ENCODE measurements at regions not wholly inside any gene's neighbourhood (a gene's known extent, or its start where the extent isn't known, plus 50 kb on each side); places are given as distances from the start of the nearest gene placed in this dataset.

DNA sequence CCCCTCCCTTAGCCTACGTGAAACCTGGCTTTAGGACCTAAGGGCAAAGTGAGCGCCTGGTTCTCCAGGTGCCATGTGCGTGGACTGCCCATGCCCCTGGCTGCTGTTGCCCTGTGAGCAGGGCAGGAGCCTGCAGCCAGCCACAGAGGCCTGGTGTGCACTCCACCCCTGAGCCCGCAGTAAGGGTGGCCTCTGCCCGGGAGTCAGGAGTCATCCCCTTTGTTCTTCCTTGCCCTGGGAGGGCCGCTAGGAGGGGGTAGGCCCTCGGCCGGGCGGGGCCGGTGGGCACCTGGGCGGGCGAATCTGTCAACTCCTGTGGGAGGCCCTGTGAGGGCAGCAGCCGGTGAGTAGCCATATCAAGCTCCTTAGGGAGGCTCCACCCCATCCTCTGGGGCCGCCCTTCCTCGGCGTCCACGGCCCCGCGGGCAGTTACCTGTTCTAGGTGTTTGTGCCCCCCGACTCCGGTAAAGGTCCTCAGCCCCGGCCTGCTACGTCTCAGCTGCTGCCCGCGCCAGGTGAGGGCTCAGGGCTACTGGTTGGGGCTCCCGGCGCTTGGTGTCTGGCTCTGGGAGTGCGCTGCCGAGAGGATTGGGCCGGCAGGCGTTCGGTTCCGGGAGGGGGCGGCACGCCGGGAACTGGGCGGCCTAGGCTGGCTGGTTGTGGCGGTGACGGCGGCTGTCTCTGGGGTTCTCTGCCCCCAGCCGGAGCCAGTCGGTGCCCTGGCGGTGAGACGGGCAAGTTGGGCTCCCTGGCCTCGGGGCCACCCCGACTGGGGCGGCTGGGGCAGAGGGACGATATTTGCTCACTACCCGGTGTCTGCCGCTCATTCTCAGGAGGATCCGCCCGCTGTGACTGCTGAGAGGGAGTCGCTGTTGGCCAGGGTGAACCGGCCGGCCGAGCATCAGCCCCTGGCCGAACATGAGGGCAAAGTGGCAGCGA lies 1060.2 kb downstream of the TECRL start:
- intact Hi-C loops (cut with micrococcal nuclease; ENCODE audit: unreplicated experiment), result no loop called here
- CTCF ChIA-PET, result interaction anchor here (1.5 kb wide), 1 partner anchor 214 kb away, joined by 5 read pairs; no protein-coding TSS in a partner anchor
- Histone ChIP-seq H2AFZ (ENCODE audit: control insufficient read depth, low read depth, low read length) (no peak overlapping the region), H3K9ac (ENCODE audit: control insufficient read depth, insufficient read depth, low read length) (no peak overlapping the region), H4K20me1 (ENCODE audit: control insufficient read depth, insufficient read depth) (no peaks in the 10 kb centered on the region), H3K27ac (ENCODE audit: control insufficient read depth, insufficient read depth) (no peak overlapping the region), H3K4me1 (ENCODE audit: control insufficient read depth, insufficient read depth, low read length) (no peaks in the 10 kb centered on the region), H3K4me2 (ENCODE audit: control insufficient read depth, insufficient read depth) (no peak overlapping the region), H3K9me3 (replicated peaks; ENCODE audit: control insufficient read depth, insufficient read depth, low read length) (no peaks in the 10 kb centered on the region; the same call in 1 of the 3 replicates), H3K27me3 (replicated peaks in 1 of 2; ENCODE audit: control insufficient read depth in 2 of 2, insufficient read depth in 2 of 2, low read length in 1 of 2) (no peaks in the 10 kb centered on the region), H3K36me3 (ENCODE audit: control insufficient read depth in 2 of 2, insufficient read depth in 2 of 2, low read length in 1 of 2) (no peaks in the 10 kb centered on the region), H3K4me3 (no peak overlapping the region), H3K79me2 (ENCODE audit: control insufficient read depth, insufficient read depth, low read length) (no peaks in the 10 kb centered on the region)
- RAD21 ChIA-PET (ENCODE audit: unreplicated experiment), result no interaction called here
- DNase-seq (ENCODE audit: low read depth, low spot score), result no peak
- no peak for ATAC-seq
- no peak for FAIRE-seq
- in situ Hi-C loops (cut with MboI), result no loop called here
- SMC1A ChIA-PET (ENCODE audit: uncharacterized antibody, unreplicated experiment), result no interaction called here
- 75% methylated on average over 50 of the region's 58 CpGs for WGBS (ENCODE audit: insufficient coverage, insufficient replicate concordance, low lambda C conversion rate, missing lambda C conversion rate)
- POLR2A ChIA-PET, result no interaction called here
- no TSS peak for BruUV-seq (replicated peaks)
- no peak for TF ChIP-seq ZZZ3 (IDR thresholded peaks at IDR 0.05; ENCODE audit: control insufficient read depth, insufficient read length, low read depth)
- TF ChIP-seq, protein P1, sequence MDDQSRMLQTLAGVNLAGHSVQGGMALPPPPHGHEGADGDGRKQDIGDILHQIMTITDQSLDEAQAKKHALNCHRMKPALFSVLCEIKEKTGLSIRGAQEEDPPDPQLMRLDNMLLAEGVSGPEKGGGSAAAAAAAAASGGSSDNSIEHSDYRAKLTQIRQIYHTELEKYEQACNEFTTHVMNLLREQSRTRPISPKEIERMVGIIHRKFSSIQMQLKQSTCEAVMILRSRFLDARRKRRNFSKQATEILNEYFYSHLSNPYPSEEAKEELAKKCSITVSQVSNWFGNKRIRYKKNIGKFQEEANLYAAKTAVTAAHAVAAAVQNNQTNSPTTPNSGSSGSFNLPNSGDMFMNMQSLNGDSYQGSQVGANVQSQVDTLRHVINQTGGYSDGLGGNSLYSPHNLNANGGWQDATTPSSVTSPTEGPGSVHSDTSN (IDR thresholded peaks at IDR 0.05; ENCODE audit: insufficient replicate concordance, low read depth, low read length), result no peak
- no peak for TF ChIP-seq NFYB (IDR thresholded peaks at IDR 0.05; ENCODE audit: insufficient read depth, low read depth, low read length)
- TF ChIP-seq MYB (IDR thresholded peaks at IDR 0.05; ENCODE audit: borderline replicate concordance, low read depth, low read length), result no peak
- no peak for TF ChIP-seq HCFC1 (IDR thresholded peaks at IDR 0.05; ENCODE audit: low read length)
- TF ChIP-seq CHD2 (IDR thresholded peaks at IDR 0.05; ENCODE audit: borderline replicate concordance, low read depth, low read length), result no peak
- no peak for TF ChIP-seq BCL11A (IDR thresholded peaks at IDR 0.05; ENCODE audit: low read depth, low read length)
- TF ChIP-seq, protein P2, sequence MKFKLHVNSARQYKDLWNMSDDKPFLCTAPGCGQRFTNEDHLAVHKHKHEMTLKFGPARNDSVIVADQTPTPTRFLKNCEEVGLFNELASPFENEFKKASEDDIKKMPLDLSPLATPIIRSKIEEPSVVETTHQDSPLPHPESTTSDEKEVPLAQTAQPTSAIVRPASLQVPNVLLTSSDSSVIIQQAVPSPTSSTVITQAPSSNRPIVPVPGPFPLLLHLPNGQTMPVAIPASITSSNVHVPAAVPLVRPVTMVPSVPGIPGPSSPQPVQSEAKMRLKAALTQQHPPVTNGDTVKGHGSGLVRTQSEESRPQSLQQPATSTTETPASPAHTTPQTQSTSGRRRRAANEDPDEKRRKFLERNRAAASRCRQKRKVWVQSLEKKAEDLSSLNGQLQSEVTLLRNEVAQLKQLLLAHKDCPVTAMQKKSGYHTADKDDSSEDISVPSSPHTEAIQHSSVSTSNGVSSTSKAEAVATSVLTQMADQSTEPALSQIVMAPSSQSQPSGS (IDR thresholded peaks at IDR 0.05; ENCODE audit: low read length), result no peak
- no peak for TF ChIP-seq EZH2 (IDR thresholded peaks at IDR 0.05; ENCODE audit: borderline replicate concordance, control insufficient read depth, low read depth, low read length)
- TF ChIP-seq, protein P3, sequence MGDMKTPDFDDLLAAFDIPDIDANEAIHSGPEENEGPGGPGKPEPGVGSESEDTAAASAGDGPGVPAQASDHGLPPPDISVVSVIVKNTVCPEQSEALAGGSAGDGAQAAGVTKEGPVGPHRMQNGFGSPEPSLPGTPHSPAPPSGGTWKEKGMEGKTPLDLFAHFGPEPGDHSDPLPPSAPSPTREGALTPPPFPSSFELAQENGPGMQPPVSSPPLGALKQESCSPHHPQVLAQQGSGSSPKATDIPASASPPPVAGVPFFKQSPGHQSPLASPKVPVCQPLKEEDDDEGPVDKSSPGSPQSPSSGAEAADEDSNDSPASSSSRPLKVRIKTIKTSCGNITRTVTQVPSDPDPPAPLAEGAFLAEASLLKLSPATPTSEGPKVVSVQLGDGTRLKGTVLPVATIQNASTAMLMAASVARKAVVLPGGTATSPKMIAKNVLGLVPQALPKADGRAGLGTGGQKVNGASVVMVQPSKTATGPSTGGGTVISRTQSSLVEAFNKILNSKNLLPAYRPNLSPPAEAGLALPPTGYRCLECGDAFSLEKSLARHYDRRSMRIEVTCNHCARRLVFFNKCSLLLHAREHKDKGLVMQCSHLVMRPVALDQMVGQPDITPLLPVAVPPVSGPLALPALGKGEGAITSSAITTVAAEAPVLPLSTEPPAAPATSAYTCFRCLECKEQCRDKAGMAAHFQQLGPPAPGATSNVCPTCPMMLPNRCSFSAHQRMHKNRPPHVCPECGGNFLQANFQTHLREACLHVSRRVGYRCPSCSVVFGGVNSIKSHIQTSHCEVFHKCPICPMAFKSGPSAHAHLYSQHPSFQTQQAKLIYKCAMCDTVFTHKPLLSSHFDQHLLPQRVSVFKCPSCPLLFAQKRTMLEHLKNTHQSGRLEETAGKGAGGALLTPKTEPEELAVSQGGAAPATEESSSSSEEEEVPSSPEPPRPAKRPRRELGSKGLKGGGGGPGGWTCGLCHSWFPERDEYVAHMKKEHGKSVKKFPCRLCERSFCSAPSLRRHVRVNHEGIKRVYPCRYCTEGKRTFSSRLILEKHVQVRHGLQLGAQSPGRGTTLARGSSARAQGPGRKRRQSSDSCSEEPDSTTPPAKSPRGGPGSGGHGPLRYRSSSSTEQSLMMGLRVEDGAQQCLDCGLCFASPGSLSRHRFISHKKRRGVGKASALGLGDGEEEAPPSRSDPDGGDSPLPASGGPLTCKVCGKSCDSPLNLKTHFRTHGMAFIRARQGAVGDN (IDR thresholded peaks at IDR 0.05), result no peak
- TF ChIP-seq SMAD1 (IDR thresholded peaks at IDR 0.05; ENCODE audit: low read depth, partially characterized antibody), result no peak
- TF ChIP-seq, protein P4, sequence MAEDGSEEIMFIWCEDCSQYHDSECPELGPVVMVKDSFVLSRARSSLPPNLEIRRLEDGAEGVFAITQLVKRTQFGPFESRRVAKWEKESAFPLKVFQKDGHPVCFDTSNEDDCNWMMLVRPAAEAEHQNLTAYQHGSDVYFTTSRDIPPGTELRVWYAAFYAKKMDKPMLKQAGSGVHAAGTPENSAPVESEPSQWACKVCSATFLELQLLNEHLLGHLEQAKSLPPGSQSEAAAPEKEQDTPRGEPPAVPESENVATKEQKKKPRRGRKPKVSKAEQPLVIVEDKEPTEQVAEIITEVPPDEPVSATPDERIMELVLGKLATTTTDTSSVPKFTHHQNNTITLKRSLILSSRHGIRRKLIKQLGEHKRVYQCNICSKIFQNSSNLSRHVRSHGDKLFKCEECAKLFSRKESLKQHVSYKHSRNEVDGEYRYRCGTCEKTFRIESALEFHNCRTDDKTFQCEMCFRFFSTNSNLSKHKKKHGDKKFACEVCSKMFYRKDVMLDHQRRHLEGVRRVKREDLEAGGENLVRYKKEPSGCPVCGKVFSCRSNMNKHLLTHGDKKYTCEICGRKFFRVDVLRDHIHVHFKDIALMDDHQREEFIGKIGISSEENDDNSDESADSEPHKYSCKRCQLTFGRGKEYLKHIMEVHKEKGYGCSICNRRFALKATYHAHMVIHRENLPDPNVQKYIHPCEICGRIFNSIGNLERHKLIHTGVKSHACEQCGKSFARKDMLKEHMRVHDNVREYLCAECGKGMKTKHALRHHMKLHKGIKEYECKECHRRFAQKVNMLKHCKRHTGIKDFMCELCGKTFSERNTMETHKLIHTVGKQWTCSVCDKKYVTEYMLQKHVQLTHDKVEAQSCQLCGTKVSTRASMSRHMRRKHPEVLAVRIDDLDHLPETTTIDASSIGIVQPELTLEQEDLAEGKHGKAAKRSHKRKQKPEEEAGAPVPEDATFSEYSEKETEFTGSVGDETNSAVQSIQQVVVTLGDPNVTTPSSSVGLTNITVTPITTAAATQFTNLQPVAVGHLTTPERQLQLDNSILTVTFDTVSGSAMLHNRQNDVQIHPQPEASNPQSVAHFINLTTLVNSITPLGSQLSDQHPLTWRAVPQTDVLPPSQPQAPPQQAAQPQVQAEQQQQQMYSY (CRISPR knock-in tag; IDR thresholded peaks at IDR 0.05), result no peak

Measured in GM12878 (cell line).